ENCODE measurements at regions not wholly inside any gene's neighbourhood (a gene's known extent, or its start where the extent isn't known, plus 50 kb on each side); places are given as distances from the start of the nearest gene placed in this dataset.

DNA sequence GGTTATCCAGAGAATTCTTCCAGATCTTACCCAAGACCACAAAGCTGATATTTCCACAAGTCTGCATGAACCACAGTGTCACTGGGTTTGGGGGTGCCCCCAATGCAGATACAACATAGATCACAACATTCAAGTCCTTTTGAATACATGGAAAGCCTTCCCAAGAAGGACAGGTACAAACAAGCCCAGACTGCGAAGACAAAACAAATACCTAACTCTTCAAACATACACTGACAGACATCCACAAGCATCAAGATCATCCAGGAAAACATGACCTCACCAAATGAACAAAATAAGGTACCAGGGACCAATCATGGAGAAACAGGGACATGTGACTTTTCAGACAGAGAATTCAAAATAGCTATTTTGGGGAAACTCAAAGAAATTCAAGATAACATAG lies 93.1 kb downstream of the MDH1 start:
- Mint-ChIP-seq H3K36me3 (ENCODE audit: low read depth) (peaks cover 3% of the 10 kb centered on the region; the same call in 1 of the 3 replicates), H3K27ac (no peak overlapping the region), H3K9me3 (no peaks in the 10 kb centered on the region), H3K4me1 (peaks cover 5% of the 10 kb centered on the region), H3K4me3 (no peak overlapping the region), H3K27me3 (ENCODE audit: insufficient read depth, low read depth, poor library complexity) (peaks cover 2% of the 10 kb centered on the region)
- H3F3A ChIP-seq (replicated peaks; ENCODE audit: low read depth), result no peaks in the 10 kb centered on the region
- H2AFZ ChIP-seq, result no peak overlapping the region; the same call in 1 of the 2 replicates
- H3K4me3 ChIP-seq, result no peak overlapping the region
- no peak for TF ChIP-seq EZH2 (IDR thresholded peaks at IDR 0.05; ENCODE audit: low read depth, unreplicated experiment)
- no peak for TF ChIP-seq EZH2phosphoT487 (IDR thresholded peaks at IDR 0.05; ENCODE audit: unreplicated experiment)
- no peak for TF ChIP-seq JUNB (IDR thresholded peaks at IDR 0.05; ENCODE audit: unreplicated experiment)
- TF ChIP-seq, protein P1, sequence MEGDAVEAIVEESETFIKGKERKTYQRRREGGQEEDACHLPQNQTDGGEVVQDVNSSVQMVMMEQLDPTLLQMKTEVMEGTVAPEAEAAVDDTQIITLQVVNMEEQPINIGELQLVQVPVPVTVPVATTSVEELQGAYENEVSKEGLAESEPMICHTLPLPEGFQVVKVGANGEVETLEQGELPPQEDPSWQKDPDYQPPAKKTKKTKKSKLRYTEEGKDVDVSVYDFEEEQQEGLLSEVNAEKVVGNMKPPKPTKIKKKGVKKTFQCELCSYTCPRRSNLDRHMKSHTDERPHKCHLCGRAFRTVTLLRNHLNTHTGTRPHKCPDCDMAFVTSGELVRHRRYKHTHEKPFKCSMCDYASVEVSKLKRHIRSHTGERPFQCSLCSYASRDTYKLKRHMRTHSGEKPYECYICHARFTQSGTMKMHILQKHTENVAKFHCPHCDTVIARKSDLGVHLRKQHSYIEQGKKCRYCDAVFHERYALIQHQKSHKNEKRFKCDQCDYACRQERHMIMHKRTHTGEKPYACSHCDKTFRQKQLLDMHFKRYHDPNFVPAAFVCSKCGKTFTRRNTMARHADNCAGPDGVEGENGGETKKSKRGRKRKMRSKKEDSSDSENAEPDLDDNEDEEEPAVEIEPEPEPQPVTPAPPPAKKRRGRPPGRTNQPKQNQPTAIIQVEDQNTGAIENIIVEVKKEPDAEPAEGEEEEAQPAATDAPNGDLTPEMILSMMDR (conservative IDR thresholded peaks at IDR 0.05; ENCODE audit: low read depth in 2 of 2), result no peak
- TF ChIP-seq POLR2AphosphoS5 (IDR thresholded peaks at IDR 0.05; ENCODE audit: low read depth), result no peak
- no peak for TF ChIP-seq ZNF331 (CRISPR knock-in tag; IDR thresholded peaks at IDR 0.05; ENCODE audit: low read depth)
- TF ChIP-seq STAT1 (IDR thresholded peaks at IDR 0.05; ENCODE audit: unreplicated experiment), result no peak
- TF ChIP-seq, protein P2, sequence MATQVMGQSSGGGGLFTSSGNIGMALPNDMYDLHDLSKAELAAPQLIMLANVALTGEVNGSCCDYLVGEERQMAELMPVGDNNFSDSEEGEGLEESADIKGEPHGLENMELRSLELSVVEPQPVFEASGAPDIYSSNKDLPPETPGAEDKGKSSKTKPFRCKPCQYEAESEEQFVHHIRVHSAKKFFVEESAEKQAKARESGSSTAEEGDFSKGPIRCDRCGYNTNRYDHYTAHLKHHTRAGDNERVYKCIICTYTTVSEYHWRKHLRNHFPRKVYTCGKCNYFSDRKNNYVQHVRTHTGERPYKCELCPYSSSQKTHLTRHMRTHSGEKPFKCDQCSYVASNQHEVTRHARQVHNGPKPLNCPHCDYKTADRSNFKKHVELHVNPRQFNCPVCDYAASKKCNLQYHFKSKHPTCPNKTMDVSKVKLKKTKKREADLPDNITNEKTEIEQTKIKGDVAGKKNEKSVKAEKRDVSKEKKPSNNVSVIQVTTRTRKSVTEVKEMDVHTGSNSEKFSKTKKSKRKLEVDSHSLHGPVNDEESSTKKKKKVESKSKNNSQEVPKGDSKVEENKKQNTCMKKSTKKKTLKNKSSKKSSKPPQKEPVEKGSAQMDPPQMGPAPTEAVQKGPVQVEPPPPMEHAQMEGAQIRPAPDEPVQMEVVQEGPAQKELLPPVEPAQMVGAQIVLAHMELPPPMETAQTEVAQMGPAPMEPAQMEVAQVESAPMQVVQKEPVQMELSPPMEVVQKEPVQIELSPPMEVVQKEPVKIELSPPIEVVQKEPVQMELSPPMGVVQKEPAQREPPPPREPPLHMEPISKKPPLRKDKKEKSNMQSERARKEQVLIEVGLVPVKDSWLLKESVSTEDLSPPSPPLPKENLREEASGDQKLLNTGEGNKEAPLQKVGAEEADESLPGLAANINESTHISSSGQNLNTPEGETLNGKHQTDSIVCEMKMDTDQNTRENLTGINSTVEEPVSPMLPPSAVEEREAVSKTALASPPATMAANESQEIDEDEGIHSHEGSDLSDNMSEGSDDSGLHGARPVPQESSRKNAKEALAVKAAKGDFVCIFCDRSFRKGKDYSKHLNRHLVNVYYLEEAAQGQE (IDR thresholded peaks at IDR 0.05; ENCODE audit: unreplicated experiment), result no peak
- TF ChIP-seq NANOG (IDR thresholded peaks at IDR 0.05; ENCODE audit: borderline replicate concordance), result no peak
- TF ChIP-seq, protein P3, sequence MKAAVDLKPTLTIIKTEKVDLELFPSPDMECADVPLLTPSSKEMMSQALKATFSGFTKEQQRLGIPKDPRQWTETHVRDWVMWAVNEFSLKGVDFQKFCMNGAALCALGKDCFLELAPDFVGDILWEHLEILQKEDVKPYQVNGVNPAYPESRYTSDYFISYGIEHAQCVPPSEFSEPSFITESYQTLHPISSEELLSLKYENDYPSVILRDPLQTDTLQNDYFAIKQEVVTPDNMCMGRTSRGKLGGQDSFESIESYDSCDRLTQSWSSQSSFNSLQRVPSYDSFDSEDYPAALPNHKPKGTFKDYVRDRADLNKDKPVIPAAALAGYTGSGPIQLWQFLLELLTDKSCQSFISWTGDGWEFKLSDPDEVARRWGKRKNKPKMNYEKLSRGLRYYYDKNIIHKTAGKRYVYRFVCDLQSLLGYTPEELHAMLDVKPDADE (IDR thresholded peaks at IDR 0.05), result no peak
- TF ChIP-seq, protein P4, sequence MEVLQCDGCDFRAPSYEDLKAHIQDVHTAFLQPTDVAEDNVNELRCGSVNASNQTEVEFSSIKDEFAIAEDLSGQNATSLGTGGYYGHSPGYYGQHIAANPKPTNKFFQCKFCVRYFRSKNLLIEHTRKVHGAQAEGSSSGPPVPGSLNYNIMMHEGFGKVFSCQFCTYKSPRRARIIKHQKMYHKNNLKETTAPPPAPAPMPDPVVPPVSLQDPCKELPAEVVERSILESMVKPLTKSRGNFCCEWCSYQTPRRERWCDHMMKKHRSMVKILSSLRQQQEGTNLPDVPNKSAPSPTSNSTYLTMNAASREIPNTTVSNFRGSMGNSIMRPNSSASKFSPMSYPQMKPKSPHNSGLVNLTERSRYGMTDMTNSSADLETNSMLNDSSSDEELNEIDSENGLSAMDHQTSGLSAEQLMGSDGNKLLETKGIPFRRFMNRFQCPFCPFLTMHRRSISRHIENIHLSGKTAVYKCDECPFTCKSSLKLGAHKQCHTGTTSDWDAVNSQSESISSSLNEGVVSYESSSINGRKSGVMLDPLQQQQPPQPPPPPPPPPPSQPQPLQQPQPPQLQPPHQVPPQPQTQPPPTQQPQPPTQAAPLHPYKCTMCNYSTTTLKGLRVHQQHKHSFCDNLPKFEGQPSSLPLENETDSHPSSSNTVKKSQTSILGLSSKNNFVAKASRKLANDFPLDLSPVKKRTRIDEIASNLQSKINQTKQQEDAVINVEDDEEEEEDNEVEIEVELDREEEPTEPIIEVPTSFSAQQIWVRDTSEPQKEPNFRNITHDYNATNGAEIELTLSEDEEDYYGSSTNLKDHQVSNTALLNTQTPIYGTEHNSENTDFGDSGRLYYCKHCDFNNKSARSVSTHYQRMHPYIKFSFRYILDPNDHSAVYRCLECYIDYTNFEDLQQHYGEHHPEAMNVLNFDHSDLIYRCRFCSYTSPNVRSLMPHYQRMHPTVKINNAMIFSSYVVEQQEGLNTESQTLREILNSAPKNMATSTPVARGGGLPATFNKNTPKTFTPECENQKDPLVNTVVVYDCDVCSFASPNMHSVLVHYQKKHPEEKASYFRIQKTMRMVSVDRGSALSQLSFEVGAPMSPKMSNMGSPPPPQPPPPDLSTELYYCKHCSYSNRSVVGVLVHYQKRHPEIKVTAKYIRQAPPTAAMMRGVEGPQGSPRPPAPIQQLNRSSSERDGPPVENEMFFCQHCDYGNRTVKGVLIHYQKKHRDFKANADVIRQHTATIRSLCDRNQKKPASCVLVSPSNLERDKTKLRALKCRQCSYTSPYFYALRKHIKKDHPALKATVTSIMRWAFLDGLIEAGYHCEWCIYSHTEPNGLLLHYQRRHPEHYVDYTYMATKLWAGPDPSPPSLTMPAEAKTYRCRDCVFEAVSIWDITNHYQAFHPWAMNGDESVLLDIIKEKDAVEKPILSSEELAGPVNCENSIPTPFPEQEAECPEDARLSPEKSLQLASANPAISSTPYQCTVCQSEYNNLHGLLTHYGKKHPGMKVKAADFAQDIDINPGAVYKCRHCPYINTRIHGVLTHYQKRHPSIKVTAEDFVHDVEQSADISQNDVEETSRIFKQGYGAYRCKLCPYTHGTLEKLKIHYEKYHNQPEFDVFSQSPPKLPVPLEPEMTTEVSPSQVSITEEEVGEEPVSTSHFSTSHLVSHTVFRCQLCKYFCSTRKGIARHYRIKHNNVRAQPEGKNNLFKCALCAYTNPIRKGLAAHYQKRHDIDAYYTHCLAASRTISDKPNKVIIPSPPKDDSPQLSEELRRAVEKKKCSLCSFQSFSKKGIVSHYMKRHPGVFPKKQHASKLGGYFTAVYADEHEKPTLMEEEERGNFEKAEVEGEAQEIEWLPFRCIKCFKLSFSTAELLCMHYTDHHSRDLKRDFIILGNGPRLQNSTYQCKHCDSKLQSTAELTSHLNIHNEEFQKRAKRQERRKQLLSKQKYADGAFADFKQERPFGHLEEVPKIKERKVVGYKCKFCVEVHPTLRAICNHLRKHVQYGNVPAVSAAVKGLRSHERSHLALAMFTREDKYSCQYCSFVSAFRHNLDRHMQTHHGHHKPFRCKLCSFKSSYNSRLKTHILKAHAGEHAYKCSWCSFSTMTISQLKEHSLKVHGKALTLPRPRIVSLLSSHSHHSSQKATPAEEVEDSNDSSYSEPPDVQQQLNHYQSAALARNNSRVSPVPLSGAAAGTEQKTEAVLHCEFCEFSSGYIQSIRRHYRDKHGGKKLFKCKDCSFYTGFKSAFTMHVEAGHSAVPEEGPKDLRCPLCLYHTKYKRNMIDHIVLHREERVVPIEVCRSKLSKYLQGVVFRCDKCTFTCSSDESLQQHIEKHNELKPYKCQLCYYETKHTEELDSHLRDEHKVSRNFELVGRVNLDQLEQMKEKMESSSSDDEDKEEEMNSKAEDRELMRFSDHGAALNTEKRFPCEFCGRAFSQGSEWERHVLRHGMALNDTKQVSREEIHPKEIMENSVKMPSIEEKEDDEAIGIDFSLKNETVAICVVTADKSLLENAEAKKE (CRISPR knock-in tag; IDR thresholded peaks at IDR 0.05), result no peak
- TF ChIP-seq ZNF114 (CRISPR knock-in tag; IDR thresholded peaks at IDR 0.05), result no peak
- H3K9me2 ChIP-seq (ENCODE audit: insufficient read depth), result no peaks in the 10 kb centered on the region
- no peaks in the 10 kb centered on the region for H3K36me3 ChIP-seq (ENCODE audit: insufficient read depth)
- ATAC-seq, result no peak
- no peak overlapping the region for H3K27ac ChIP-seq (ENCODE audit: low read depth)
- no peaks in the 10 kb centered on the region for H3K27me3 ChIP-seq (ENCODE audit: insufficient read depth)
- H3K4me1 ChIP-seq (ENCODE audit: insufficient read depth), result no peaks in the 10 kb centered on the region
- no peaks in the 10 kb centered on the region for H3K79me2 ChIP-seq (replicated peaks; ENCODE audit: insufficient read depth)
- no peak overlapping the region for H3K4me2 ChIP-seq
- H4K20me1 ChIP-seq (replicated peaks; ENCODE audit: insufficient read depth), result no peaks in the 10 kb centered on the region
- no peak for DNase-seq (ENCODE audit: low spot score)

All from GM23338 (cell line).